WTC11 (cell line): ENCODE measurements at regions not wholly inside any gene's neighbourhood (a gene's known extent, or its start where the extent isn't known, plus 50 kb on each side); places are given as distances from the start of the nearest gene placed in this dataset.

Experiments
- ATAC-seq: fragments of 200-7000 bp; cut with Tn5 transposase; 2 replicates; pipeline ENCODE4 v1.10.0; 2021; ENCODE audit warnings: mild to moderate bottlenecking, moderate library complexity
- CTCF ChIA-PET: fragments of 300-600 bp; sonication (Branson Sonifier 250); formaldehyde crosslinking; loops from one replicate; lab custom pipeline; 2021; ENCODE audit warnings: antibody characterized with exemption; lab: Charles Lee
- POLR2A ChIA-PET: fragments of 350-600 bp; sonication (Branson Sonifier 250); formaldehyde crosslinking; loops from one replicate; lab custom pipeline; 2021; ENCODE audit warnings: antibody characterized with exemption; lab: Charles Lee
- DNase-seq: peaks from one replicate; pipeline ENCODE4 v3.0.0; 2021; ENCODE audit warnings: low spot score
- H3K27ac Mint-ChIP-seq: 2 replicates; pipeline ENCODE4 v1.8.0; 2021; ENCODE audit warnings: mixed read lengths
- H3K27me3 Mint-ChIP-seq: 2 replicates; pipeline ENCODE4 v1.8.0; 2021; ENCODE audit warnings: low read depth, mild to moderate bottlenecking, moderate library complexity, mixed read lengths
- H3K36me3 Mint-ChIP-seq: 2 replicates; pipeline ENCODE4 v1.8.0; 2021; ENCODE audit warnings: mixed read lengths
- H3K4me1 Mint-ChIP-seq: 2 replicates; pipeline ENCODE4 v1.8.0; 2022; ENCODE audit warnings: mixed read lengths
- H3K4me3 Mint-ChIP-seq: 2 replicates; pipeline ENCODE4 v1.8.0; 2021; ENCODE audit warnings: mild to moderate bottlenecking, moderate library complexity, mixed read lengths
- H3K9me3 Mint-ChIP-seq: 2 replicates; pipeline ENCODE4 v1.8.0; 2021; ENCODE audit warnings: mixed read lengths
- AR ChIP-seq: fragments of 250-450 bp; sonication (Bioruptor Pico); IDR thresholded peaks from 2 replicates; pipeline ENCODE4 v1.9.0; 2021; ENCODE audit warnings: mild to moderate bottlenecking
- ARID4B ChIP-seq: sonication (generic); formaldehyde crosslinking; IDR thresholded peaks from 2 replicates; pipeline ENCODE4 v1.8.0; 2023; ENCODE audit warnings: missing genetic modification reagents, mild to moderate bottlenecking, borderline replicate concordance
- ATF2 ChIP-seq: sonication (generic); formaldehyde crosslinking; IDR thresholded peaks from 2 replicates; pipeline ENCODE4 v1.8.1; 2022; ENCODE audit warnings: low read depth, missing genetic modification reagents, borderline replicate concordance
- CBFB ChIP-seq: sonication (generic); formaldehyde crosslinking; IDR thresholded peaks from 2 replicates; pipeline ENCODE4 v1.8.1; 2022; ENCODE audit warnings: mild to moderate bottlenecking, low read depth, missing genetic modification reagents
- CREB1 ChIP-seq: sonication (generic); formaldehyde crosslinking; IDR thresholded peaks from 2 replicates; pipeline ENCODE4 v1.8.0; 2023; ENCODE audit warnings: mild to moderate bottlenecking, missing genetic modification reagents
- CREM ChIP-seq: sonication (generic); formaldehyde crosslinking; IDR thresholded peaks from 2 replicates; pipeline ENCODE4 v1.8.1; 2022; ENCODE audit warnings: mild to moderate bottlenecking, missing genetic modification reagents, moderate library complexity
- CTCF ChIP-seq: fragments of 200-600 bp; IDR thresholded peaks from 2 replicates; pipeline ENCODE4 v1.8.0; 2022; ENCODE audit warnings: antibody characterized with exemption
- ESRRA ChIP-seq: sonication (generic); formaldehyde crosslinking; IDR thresholded peaks from 2 replicates; pipeline ENCODE4 v1.8.1; 2022; ENCODE audit warnings: mild to moderate bottlenecking, missing genetic modification reagents, borderline replicate concordance
- FOXJ3 ChIP-seq: sonication (generic); formaldehyde crosslinking; IDR thresholded peaks from 2 replicates; pipeline ENCODE4 v1.9.0; 2021; ENCODE audit warnings: missing genetic modification reagents, mild to moderate bottlenecking, borderline replicate concordance
- FOXK1 ChIP-seq: sonication (generic); formaldehyde crosslinking; IDR thresholded peaks from 2 replicates; pipeline ENCODE4 v1.8.0; 2022; ENCODE audit warnings: mild to moderate bottlenecking, moderate library complexity, missing genetic modification reagents
- GRHL2 ChIP-seq: fragments of 250-450 bp; sonication (Bioruptor Pico); IDR thresholded peaks from 2 replicates; pipeline ENCODE4 v1.8.0; 2022; ENCODE audit warnings: mild to moderate bottlenecking, moderate library complexity; ENCODE audit not compliant: insufficient replicate concordance, severe bottlenecking
- MAX ChIP-seq: sonication (generic); formaldehyde crosslinking; IDR thresholded peaks from 2 replicates; pipeline ENCODE4 v1.8.0; 2022; ENCODE audit warnings: mild to moderate bottlenecking, missing genetic modification reagents
- NFYB ChIP-seq: sonication (generic); formaldehyde crosslinking; conservative IDR thresholded peaks from 2 replicates; pipeline ENCODE4 v1.8.0; 2022; ENCODE audit warnings: low read depth, missing genetic modification reagents
- NR2C2 ChIP-seq: sonication (generic); formaldehyde crosslinking; IDR thresholded peaks from 2 replicates; pipeline ENCODE4 v1.8.0; 2022; ENCODE audit warnings: mild to moderate bottlenecking, missing genetic modification reagents
- RORB ChIP-seq: fragments of 250-450 bp; sonication (Bioruptor Pico); IDR thresholded peaks from 2 replicates; pipeline ENCODE4 v1.9.0; 2021; ENCODE audit warnings: mild to moderate bottlenecking
- SP1 ChIP-seq: sonication (generic); formaldehyde crosslinking; conservative IDR thresholded peaks from 2 replicates; pipeline ENCODE4 v1.8.1; 2022; ENCODE audit warnings: missing genetic modification reagents
- ZNF121 ChIP-seq: sonication (generic); formaldehyde crosslinking; IDR thresholded peaks from 2 replicates; pipeline ENCODE4 v1.8.0; 2023; ENCODE audit warnings: missing genetic modification reagents
- ZNF425 ChIP-seq: fragments of 250-450 bp; sonication (Bioruptor Pico); conservative IDR thresholded peaks from 2 replicates; pipeline ENCODE4 v1.9.0; 2021; ENCODE audit warnings: mild to moderate bottlenecking

- TF ChIP-seq AR (CRISPR knock-in tag), result no peak
- no peak for TF ChIP-seq ARID4B
Measured at GRCh38 chr16:85988723-85989313, 89.9 kb downstream of the IRF8 start (continued).

- ATAC-seq, result no peak
- H3K9me3 Mint-ChIP-seq, result no peaks in the 10 kb centered on the region
- no peaks in the 10 kb centered on the region for H3K27me3 Mint-ChIP-seq
- no peaks in the 10 kb centered on the region for H3K4me1 Mint-ChIP-seq
- H3K27ac Mint-ChIP-seq, result no peak overlapping the region
- no peak overlapping the region for H3K4me3 Mint-ChIP-seq
- no peaks in the 10 kb centered on the region for H3K36me3 Mint-ChIP-seq
- ChIA-PET POLR2A (no interaction called here), CTCF (interaction anchor here (1.5 to 14.7 kb wide), 3 partner anchors 27 to 169 kb away, joined by 3 to 291 read pairs (median 8); no protein-coding TSS in a partner anchor)
- DNase-seq, result no peak
- TF ChIP-seq FOXJ3 (CRISPR knock-in tag), result no peak
- TF ChIP-seq ZNF121 (CRISPR knock-in tag), result no peak
- no peak for TF ChIP-seq SP1 (CRISPR knock-in tag)
- TF ChIP-seq NR2C2, result no peak
- no peak for TF ChIP-seq ZNF425 (CRISPR knock-in tag)
- TF ChIP-seq ARID4B, result no peak
- TF ChIP-seq GRHL2 (CRISPR knock-in tag), result no peak
- TF ChIP-seq CREB1 (CRISPR knock-in tag), result no peak
- TF ChIP-seq ESRRA, result no peak
- no peak for TF ChIP-seq NFYB (CRISPR knock-in tag)
- no peak for TF ChIP-seq ATF2 (CRISPR knock-in tag)
- no peak for TF ChIP-seq CREM (CRISPR knock-in tag)
- TF ChIP-seq CBFB, result no peak
- no peak for TF ChIP-seq FOXK1 (CRISPR knock-in tag)
- TF ChIP-seq MAX (CRISPR knock-in tag), result no peak
- TF ChIP-seq RORB (CRISPR knock-in tag), result no peak
- no peak for TF ChIP-seq CTCF
Measured at GRCh38 chr16:85989376-85989775, 90.4 kb downstream of the IRF8 start.
